Stomach (tissue), 8 donors: ENCODE measurements at regions not wholly inside any gene's neighbourhood (a gene's known extent, or its start where the extent isn't known, plus 50 kb on each side); places are given as distances from the start of the nearest gene placed in this dataset.
A peak's percentile ranks its signal among the peaks of the same experiment; 100 is the strongest.

Experiments used
- DNase-seq, 2 donors: peaks; one replicate each; pipeline versions ENCODE4 v3.0.0 to v3.0.0-alpha.2; 2013 to 2019
- H3K27ac ChIP-seq, 5 donors: fragments of 200-600 bp in 4 of 5; sonication (generic) in 4 of 5; one replicate each; pipeline ENCODE4 v1.5.1; 2013 to 2019; ENCODE audit warnings: mild to moderate bottlenecking in 1 of 5, moderate library complexity in 1 of 5
- H3K27me3 ChIP-seq, 3 donors: fragments of 200-600 bp; sonication (generic); one replicate each; pipeline ENCODE4 v1.5.1; 2017 to 2019; ENCODE audit warnings: mixed run types in 1 of 3
- H3K36me3 ChIP-seq, 4 donors: fragments of 200-600 bp; sonication (generic); 1 replicate in 3 of 4; 2 replicates in 1 of 4; pipeline ENCODE4 v1.5.1; 2016 to 2019
- H3K4me1 ChIP-seq, 4 donors: fragments of 200-600 bp; sonication (generic); one replicate each; pipeline ENCODE4 v1.5.1; 2016 to 2019
- H3K4me3 ChIP-seq, 4 donors: fragments of 200-600 bp; sonication (generic) in 3 of 4; one replicate each; pipeline ENCODE4 v1.5.1; 2016 to 2019; ENCODE audit warnings: mild to moderate bottlenecking in 1 of 4
- H3K9me3 ChIP-seq, 4 donors: fragments of 200-600 bp; sonication (generic); one replicate each; pipeline ENCODE4 v1.5.1; 2016 to 2019
- EP300 ChIP-seq: sonication (generic); formaldehyde crosslinking; IDR thresholded peaks from one replicate; pipeline ENCODE4 v1.6.1; 2017; ENCODE audit warnings: antibody characterized with exemption
- POLR2A ChIP-seq, 4 donors: fragments of 450-650 bp; IDR thresholded peaks; one replicate each; pipeline ENCODE4 v1.6.1; 2016; ENCODE audit warnings: antibody characterized with exemption in 4 of 4, control low read depth in 2 of 4, mild to moderate bottlenecking in 1 of 4, moderate library complexity in 1 of 4
- POLR2AphosphoS5 ChIP-seq, 3 donors: sonication (generic); formaldehyde crosslinking; IDR thresholded peaks; one replicate each; pipeline ENCODE4 v1.6.1; 2016; ENCODE audit warnings: antibody characterized with exemption in 3 of 3
- WGBS, 5 donors: extraction: QIAGEN DNeasy Blood & Tissue Kit in 3 of 5; methylation state at CpG; one replicate each; pipeline versions ENCODE4 v1.1.5 to v1.1.7; 2013 to 2018; 5-methylcytosine and 5-hydroxymethylcytosine counted together
- intact Hi-C: fragments of 100-400 bp; cut with DNase I; formaldehyde crosslinking; loops from one replicate; pipeline ENCODE4 v1.15.1; 2023; ENCODE audit warnings: low total_unique reads
- TF ChIP-seq, protein P1 (sequence below), 7 experiments: fragments of 450-650 bp in 4 of 7; fragments of 200-600 bp in 3 of 7; sonication (generic) in 3 of 7; IDR thresholded peaks; one replicate each; pipeline ENCODE4 v1.5.1; 2016 to 2019; ENCODE audit warnings: antibody characterized with exemption in 7 of 7, control low read depth in 2 of 7, mild to moderate bottlenecking in 1 of 7
- donor health status: healthy with polysubstance abuse.
- donor health status: Bipolar disorder and iron deficiency.
- donor health status: healthy.

GRCh38 chr5:115431116-115431515, 113.5 kb downstream of the FEM1C start:
- no peak for DNase-seq
- intact Hi-C loops = no loop called here
- Histone ChIP-seq H3K4me1 (peaks cover 9 to 87% (median 42%) of the 10 kb centered on the region in 4 donors), H3K27me3 (no peaks in the 10 kb centered on the region), H3K4me3 (no peak overlapping the region), H3K27ac (no peak overlapping the region), H3K36me3 (no peaks in the 10 kb centered on the region), H3K9me3 (no peaks in the 10 kb centered on the region)
- TF ChIP-seq POLR2AphosphoS5 (IDR thresholded peaks at IDR 0.05) = no peak
- TF ChIP-seq EP300 = no peak
- TF ChIP-seq POLR2A (IDR thresholded peaks at IDR 0.05) = no peak
- TF ChIP-seq, protein P1, sequence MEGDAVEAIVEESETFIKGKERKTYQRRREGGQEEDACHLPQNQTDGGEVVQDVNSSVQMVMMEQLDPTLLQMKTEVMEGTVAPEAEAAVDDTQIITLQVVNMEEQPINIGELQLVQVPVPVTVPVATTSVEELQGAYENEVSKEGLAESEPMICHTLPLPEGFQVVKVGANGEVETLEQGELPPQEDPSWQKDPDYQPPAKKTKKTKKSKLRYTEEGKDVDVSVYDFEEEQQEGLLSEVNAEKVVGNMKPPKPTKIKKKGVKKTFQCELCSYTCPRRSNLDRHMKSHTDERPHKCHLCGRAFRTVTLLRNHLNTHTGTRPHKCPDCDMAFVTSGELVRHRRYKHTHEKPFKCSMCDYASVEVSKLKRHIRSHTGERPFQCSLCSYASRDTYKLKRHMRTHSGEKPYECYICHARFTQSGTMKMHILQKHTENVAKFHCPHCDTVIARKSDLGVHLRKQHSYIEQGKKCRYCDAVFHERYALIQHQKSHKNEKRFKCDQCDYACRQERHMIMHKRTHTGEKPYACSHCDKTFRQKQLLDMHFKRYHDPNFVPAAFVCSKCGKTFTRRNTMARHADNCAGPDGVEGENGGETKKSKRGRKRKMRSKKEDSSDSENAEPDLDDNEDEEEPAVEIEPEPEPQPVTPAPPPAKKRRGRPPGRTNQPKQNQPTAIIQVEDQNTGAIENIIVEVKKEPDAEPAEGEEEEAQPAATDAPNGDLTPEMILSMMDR (IDR thresholded peaks at IDR 0.05) = no peak
- WGBS, 5 donors = 70 to 88% (median 80%) methylated on average over 1 of the region's 1 CpG

DNA sequence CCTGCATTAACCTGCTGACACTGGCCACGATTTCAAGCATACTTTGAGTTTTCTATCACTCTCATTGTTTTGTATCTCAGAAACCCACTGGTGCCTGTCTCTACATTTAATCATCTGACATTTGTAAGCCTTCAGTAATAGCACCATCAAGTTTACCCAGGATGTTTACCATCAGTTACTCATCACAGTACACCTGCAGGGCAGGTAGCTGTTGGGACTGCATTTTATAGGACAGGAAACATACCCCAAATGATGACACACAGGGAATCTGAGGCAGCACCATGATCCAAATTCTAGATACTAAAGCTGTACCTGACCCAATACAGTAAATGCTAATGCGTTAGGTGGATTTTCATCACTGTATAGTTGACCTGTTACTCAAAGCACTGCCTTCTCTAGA, 114.2 kb downstream of the FEM1C start:
- WGBS, 5 donors = 63 to 70% (median 65%) methylated on average over 2 of the region's 2 CpGs

GRCh38 chr5:115429345-115429940, 115.1 kb downstream of the FEM1C start:
- Histone ChIP-seq H3K36me3 (no peaks in the 10 kb centered on the region), H3K9me3 (no peaks in the 10 kb centered on the region), H3K4me3 (no peak overlapping the region), H3K4me1 (peaks cover 9 to 87% (median 35%) of the 10 kb centered on the region in 4 donors), H3K27ac (peak overlapping the region in 3 of 5 donors; percentile 6 to 42 (median 33)), H3K27me3 (no peaks in the 10 kb centered on the region)
- TF ChIP-seq POLR2AphosphoS5 (IDR thresholded peaks at IDR 0.05) (no peak), POLR2A (IDR thresholded peaks at IDR 0.05) (no peak), EP300 (no peak)
- TF ChIP-seq, protein P1 (IDR thresholded peaks at IDR 0.05) = no peak
- no peak for DNase-seq
- intact Hi-C loops = no loop called here

More for the DNA sequence above, 114.2 kb downstream of the FEM1C start:
- Histone ChIP-seq H3K36me3 (no peaks in the 10 kb centered on the region), H3K27ac (no peak overlapping the region), H3K27me3 (no peaks in the 10 kb centered on the region), H3K4me3 (no peak overlapping the region), H3K9me3 (no peaks in the 10 kb centered on the region), H3K4me1 (peaks cover 9 to 87% (median 38%) of the 10 kb centered on the region in 4 donors)
- intact Hi-C loops = no loop called here
- TF ChIP-seq POLR2AphosphoS5 (IDR thresholded peaks at IDR 0.05) = no peak
- no peak for TF ChIP-seq EP300
- no peak for TF ChIP-seq POLR2A (IDR thresholded peaks at IDR 0.05)
- TF ChIP-seq, protein P1 (IDR thresholded peaks at IDR 0.05) = no peak
- no peak for DNase-seq

GRCh38 chr5:115428676-115429075, 115.9 kb downstream of the FEM1C start:
- intact Hi-C loops = no loop called here
- 66 to 86% (median 70%) methylated on average over 2 of the region's 2 CpGs for WGBS, 5 donors

More at GRCh38 chr5:115428676-115429075, 115.9 kb downstream of the FEM1C start:
- Histone ChIP-seq H3K4me1 (peaks cover 13 to 89% (median 36%) of the 10 kb centered on the region in 4 donors), H3K4me3 (no peak overlapping the region), H3K9me3 (no peaks in the 10 kb centered on the region), H3K27me3 (no peaks in the 10 kb centered on the region), H3K27ac (peak overlapping the region in 2 of 5 donors; percentile 6 to 33), H3K36me3 (no peaks in the 10 kb centered on the region)
- no peak for DNase-seq
- TF ChIP-seq POLR2AphosphoS5 (IDR thresholded peaks at IDR 0.05) (no peak), POLR2A (IDR thresholded peaks at IDR 0.05) (no peak), EP300 (no peak)
- TF ChIP-seq, protein P1 (IDR thresholded peaks at IDR 0.05) = no peak
